Ovary (tissue), 7 donors: ENCODE measurements at regions not wholly inside any gene's neighbourhood (a gene's known extent, or its start where the extent isn't known, plus 50 kb on each side); places are given as distances from the start of the nearest gene placed in this dataset.
A peak's percentile ranks its signal among the peaks of the same experiment; 100 is the strongest.

Source experiments
- DNase-seq, 5 donors: peaks; one replicate each; pipeline ENCODE4 v3.0.0-alpha.2; 2019 to 2020
- H3K27ac ChIP-seq, 2 donors: fragments of 200-600 bp; one replicate each; pipeline versions ENCODE4 v1.5.1 to v1.8.0; 2019 to 2022
- H3K27me3 ChIP-seq: fragments of 200-600 bp; one replicate; pipeline ENCODE4 v1.8.0; 2022
- H3K36me3 ChIP-seq: fragments of 200-600 bp; sonication (generic); one replicate; pipeline ENCODE4 v1.5.1; 2019
- H3K4me1 ChIP-seq: one replicate; pipeline ENCODE4 v1.8.1; 2013; ENCODE audit warnings: mild to moderate bottlenecking, moderate library complexity; ENCODE audit not compliant: insufficient read depth
- H3K4me3 ChIP-seq: fragments of 200-600 bp; sonication (generic); one replicate; pipeline ENCODE4 v1.5.1; 2017
- H3K9me3 ChIP-seq, 2 donors: fragments of 200-600 bp in 1 of 2; sonication (generic) in 1 of 2; one replicate each; pipeline versions ENCODE4 v1.5.1 to v1.8.1; 2013 to 2019; ENCODE audit warnings: mild to moderate bottlenecking in 1 of 2, moderate library complexity in 1 of 2
- EP300 ChIP-seq: sonication (generic); formaldehyde crosslinking; IDR thresholded peaks from one replicate; pipeline ENCODE4 v1.6.1; 2017; ENCODE audit warnings: antibody characterized with exemption
- POLR2A ChIP-seq: fragments of 450-650 bp; IDR thresholded peaks from one replicate; pipeline ENCODE4 v1.6.1; 2017; ENCODE audit warnings: antibody characterized with exemption, mild to moderate bottlenecking, moderate library complexity
- WGBS, 3 donors: extraction: QIAGEN DNeasy Blood & Tissue Kit in 1 of 3; methylation state at CpG; one replicate each; pipeline versions ENCODE4 v1.1.5 to v1.1.7; 2013 to 2017; 5-methylcytosine and 5-hydroxymethylcytosine counted together
- intact Hi-C, 4 donors: fragments of 100-400 bp; cut with DNase I; formaldehyde crosslinking; loops; one replicate each; pipeline versions ENCODE4 v1.11.0 to v1.15.1; 2022 to 2023
- TF ChIP-seq, protein P1 (sequence below), 3 donors: fragments of 450-650 bp in 2 of 3; fragments of 200-600 bp in 1 of 3; IDR thresholded peaks; one replicate each; pipeline versions ENCODE4 v1.5.1 to v1.8.0; 2016 to 2022; ENCODE audit warnings: antibody characterized with exemption in 3 of 3, mild to moderate bottlenecking in 1 of 3
- donor health status: DM: no; HTN: no; CAD: no; lungs with moderate emphysema.
- donor health status: DM: no; HTN: no; CAD: no.
- donor health status: Bipolar disorder and iron deficiency.
- donor health status: DM: no; HTN: no; CAD: no.
- donor health status: DM: yes; HTN: yes; CAD: no.

DNA sequence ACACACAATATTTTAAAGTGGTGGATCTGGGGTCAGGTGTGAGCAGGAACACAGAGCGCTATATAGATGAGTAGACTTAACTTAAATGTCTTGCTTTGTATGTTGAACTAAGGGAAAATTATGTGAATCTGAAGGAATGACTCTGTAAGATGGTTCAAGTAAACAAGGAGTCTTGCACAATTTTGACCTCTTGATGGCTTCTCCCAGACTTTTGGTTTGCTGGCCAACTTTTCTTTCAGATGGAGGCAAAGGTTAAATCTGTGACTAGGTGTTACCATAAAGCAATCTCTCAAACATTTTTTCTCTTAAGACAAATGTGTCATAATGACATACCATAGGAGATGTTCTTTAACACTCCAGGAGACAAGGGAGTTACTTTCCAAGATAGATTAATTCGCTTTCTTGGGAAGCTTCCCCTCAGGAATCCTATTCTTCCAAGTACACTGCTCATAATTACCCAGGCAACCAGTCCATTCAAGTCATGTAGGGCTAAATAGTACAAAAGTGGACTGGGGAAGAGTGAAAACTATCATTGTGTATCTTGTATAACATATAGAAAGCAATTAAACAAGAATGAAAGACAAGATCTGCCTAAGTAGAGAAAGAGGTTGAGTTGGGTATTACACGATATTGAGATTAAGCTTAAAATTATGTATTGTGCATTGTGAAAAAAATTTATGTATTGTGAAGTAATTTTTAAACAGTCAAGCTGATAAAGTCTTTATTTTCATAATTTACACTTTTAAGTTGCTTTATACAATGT is 60.3 kb upstream of the SLC27A6 start:
- Histone ChIP-seq H3K36me3 (no peaks in the 10 kb centered on the region), H3K27ac (no peak overlapping the region), H3K9me3 (no peaks in the 10 kb centered on the region), H3K4me1 (no peaks in the 10 kb centered on the region), H3K27me3 (no peaks in the 10 kb centered on the region), H3K4me3 (no peak overlapping the region)
- intact Hi-C loops = loop anchor here in 2 of 4 donors (5.0 to 10.0 kb wide), 2 partner anchors 150 to 152 kb away; no protein-coding TSS in a partner anchor
- DNase-seq = no peak
- TF ChIP-seq EP300 (no peak), POLR2A (no peak)
- TF ChIP-seq, protein P1, sequence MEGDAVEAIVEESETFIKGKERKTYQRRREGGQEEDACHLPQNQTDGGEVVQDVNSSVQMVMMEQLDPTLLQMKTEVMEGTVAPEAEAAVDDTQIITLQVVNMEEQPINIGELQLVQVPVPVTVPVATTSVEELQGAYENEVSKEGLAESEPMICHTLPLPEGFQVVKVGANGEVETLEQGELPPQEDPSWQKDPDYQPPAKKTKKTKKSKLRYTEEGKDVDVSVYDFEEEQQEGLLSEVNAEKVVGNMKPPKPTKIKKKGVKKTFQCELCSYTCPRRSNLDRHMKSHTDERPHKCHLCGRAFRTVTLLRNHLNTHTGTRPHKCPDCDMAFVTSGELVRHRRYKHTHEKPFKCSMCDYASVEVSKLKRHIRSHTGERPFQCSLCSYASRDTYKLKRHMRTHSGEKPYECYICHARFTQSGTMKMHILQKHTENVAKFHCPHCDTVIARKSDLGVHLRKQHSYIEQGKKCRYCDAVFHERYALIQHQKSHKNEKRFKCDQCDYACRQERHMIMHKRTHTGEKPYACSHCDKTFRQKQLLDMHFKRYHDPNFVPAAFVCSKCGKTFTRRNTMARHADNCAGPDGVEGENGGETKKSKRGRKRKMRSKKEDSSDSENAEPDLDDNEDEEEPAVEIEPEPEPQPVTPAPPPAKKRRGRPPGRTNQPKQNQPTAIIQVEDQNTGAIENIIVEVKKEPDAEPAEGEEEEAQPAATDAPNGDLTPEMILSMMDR (IDR thresholded peaks at IDR 0.05) = no peak
- WGBS, 3 donors = 64 to 69% (median 65%) methylated on average over 3 of the region's 3 CpGs

DNA sequence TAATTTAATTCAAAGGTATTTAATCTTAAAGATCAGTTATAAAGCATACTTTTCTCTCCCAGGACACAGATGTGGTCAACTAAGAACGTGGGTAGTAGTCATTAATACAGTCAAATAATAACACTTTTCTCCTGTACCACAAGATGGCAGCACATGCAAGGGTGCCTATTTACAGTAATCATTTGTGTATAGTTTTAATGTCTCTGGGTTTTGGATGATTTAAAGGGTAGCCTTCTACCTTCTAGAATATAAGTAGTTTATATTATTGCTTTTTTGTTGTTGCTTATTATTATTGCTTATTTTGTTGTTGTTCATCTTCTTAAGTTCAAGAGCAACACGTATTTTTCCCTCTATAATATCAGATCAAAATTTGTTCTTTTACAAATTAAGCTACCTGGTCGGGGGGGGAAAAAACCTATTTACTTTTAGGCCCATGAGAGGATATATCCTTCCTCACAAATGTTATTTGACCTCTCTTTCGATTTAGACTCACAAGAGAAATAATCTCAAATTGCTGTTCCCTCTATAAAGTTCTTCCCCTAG is 59.6 kb upstream of the SLC27A6 start:
- WGBS, 3 donors = 18 to 45% (median 33%) methylated on average over 4 of the region's 4 CpGs
- Histone ChIP-seq H3K27me3 (no peaks in the 10 kb centered on the region), H3K4me1 (no peaks in the 10 kb centered on the region), H3K36me3 (no peaks in the 10 kb centered on the region), H3K9me3 (no peaks in the 10 kb centered on the region), H3K4me3 (no peak overlapping the region), H3K27ac (no peak overlapping the region)
- no peak for TF ChIP-seq EP300
- TF ChIP-seq, protein P1 (IDR thresholded peaks at IDR 0.05) = peak; percentile 39 to 71 (median 53)
- intact Hi-C loops = loop anchor here in 2 of 4 donors (5.0 to 10.0 kb wide), 2 partner anchors 149 to 152 kb away; no protein-coding TSS in a partner anchor
- peak in 3 of 5 donors; percentile 27 to 36 (median 31) for DNase-seq

DNA sequence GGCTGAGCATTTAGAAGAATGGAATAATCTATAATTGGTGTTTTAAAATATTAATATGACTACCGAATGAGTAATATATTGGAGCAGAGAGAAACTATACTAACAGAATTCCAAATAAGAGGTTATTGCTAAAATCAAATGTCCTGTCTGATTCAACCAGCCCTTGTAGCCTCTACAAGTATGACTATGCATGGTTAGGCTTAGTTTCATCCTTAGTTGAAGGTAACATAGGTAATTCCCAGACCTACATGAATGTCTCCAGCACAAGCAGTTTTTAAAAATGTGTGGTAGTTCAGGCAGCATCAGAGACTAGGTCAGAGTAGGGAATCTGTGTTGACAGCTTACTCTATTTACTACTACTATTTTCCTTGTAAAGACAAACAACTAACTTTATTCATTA is 51.7 kb upstream of the SLC27A6 start:
- no peak for DNase-seq
- Histone ChIP-seq H3K36me3 (no peaks in the 10 kb centered on the region), H3K27me3 (no peaks in the 10 kb centered on the region), H3K9me3 (no peaks in the 10 kb centered on the region), H3K4me1 (no peaks in the 10 kb centered on the region), H3K27ac (no peak overlapping the region), H3K4me3 (no peak overlapping the region)
- intact Hi-C loops = loop anchor here in 1 of 4 donors (5.0 kb wide), 1 partner anchor 484 kb away; no protein-coding TSS in a partner anchor
- WGBS, 3 donors = 87 to 97% (median 91%) methylated on average over 1 of the region's 1 CpG
- TF ChIP-seq, protein P1 (IDR thresholded peaks at IDR 0.05) = no peak
- no peak for TF ChIP-seq POLR2A
- no peak for TF ChIP-seq EP300
